COR-L47 (cell line): ENCODE measurements at regions not wholly inside any gene's neighbourhood (a gene's known extent, or its start where the extent isn't known, plus 50 kb on each side); places are given as distances from the start of the nearest gene placed in this dataset.
"Not testable (repeated sequence)": the region's sequence is repeated elsewhere in the genome, so short reads cannot be mapped to it uniquely, and the experiment has no call there.

Experiments used
- DNase-seq: peaks from one replicate; lab custom pipeline; 2025; lab: John Stamatoyannopoulos, UW

DNA sequence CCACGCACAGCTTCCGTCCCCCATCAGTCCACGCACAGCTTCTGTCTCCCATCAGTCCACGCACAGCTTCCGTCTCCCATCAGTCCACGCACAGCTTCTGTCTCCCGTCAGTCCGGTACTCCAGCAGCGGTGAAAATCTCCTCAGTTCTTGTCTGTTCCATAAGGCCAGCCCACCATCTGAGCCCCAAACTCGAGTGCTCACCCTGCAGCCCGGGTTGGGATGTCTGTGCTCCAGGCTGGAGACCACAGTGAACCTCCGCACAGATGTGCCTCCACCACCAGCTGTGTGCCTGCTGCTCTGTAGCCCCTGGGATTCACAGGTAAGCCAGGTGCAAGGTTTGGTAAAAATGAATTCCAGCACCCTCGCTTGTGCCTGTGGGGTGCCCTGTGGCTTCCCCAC, 258.6 kb downstream of the NPHP4 start:
- no peak for DNase-seq

DNA sequence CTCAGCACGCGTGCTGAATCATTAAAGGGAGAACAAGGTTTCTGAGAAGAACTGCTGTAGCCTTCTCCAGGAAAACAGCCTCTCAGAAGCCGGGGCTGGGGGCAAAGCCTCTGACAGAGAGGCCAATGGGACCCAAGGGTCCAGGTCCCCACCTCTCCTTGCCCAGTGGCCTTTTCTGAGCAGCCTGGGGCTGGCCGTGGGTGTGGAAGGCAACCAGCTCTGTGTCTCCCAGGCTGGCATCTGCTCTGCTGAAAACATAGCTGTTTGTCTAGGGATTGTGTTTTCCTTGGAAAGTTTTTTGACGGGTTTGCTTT, 261.2 kb downstream of the NPHP4 start:
- no peak for DNase-seq

DNA sequence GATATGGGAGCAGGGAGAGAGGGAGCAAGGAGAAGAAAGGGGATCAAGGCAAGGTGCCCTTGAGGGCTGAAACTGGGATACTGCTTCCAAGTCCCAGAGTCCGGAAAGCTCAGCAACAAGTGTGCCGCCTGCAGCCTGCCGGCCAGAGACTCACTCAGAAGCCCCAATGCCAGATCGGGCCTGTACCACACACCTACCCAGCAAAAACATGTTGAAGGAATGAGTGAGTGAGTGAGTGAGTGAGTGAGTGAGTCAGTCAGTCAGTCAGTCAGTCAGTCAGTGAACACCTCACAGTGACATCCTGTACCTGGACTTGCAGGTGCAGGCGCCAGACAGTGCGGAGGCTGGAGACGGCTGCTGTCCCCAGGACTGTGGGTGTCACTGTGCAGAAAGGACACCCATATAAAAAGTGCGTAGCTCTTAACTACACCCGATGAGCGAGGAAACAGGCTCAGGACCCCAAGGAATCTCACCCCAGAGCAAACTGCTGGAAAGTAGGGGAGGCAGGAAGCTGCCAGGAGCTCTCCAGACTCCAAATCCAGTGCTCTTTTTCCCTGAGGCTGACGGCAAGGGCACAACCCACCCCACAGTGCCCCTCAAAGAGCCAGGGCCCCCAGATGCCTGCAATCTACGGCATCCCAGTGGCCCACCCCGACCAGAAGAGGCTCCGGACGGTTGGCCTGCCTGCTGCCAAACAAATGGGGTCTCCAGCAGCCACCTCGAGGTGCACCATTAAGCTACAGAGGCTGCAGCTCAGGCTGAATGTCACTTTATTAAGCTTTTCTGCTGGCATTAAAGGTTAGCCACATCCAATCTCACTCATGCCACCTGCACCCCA, 261.7 kb downstream of the NPHP4 start:
- DNase-seq = no peak

DNA sequence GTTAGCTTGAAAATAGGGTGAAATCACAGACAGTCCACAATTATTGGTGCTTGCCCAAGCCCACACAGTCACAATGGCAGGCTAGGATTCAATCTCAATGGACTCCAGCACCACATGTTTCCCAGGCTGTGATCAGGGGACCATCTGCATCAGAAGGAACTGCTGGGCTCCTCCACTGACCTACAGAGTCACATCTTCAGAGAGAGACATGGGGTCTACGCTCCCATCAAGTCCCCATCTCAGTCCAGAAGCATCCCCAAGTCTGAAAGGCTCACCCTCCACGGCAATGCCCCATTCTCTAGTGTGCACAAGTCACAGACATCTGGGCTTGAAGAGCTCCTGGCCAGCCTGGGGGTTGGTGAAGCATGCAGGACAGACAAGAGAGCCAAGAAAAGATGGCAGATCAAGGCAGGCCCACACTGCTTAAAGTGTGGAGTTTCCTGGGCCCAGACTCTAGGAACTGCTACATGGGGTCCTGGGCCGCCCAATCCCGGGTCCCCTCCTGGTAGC, 262.5 kb downstream of the NPHP4 start:
- no peak for DNase-seq

DNA sequence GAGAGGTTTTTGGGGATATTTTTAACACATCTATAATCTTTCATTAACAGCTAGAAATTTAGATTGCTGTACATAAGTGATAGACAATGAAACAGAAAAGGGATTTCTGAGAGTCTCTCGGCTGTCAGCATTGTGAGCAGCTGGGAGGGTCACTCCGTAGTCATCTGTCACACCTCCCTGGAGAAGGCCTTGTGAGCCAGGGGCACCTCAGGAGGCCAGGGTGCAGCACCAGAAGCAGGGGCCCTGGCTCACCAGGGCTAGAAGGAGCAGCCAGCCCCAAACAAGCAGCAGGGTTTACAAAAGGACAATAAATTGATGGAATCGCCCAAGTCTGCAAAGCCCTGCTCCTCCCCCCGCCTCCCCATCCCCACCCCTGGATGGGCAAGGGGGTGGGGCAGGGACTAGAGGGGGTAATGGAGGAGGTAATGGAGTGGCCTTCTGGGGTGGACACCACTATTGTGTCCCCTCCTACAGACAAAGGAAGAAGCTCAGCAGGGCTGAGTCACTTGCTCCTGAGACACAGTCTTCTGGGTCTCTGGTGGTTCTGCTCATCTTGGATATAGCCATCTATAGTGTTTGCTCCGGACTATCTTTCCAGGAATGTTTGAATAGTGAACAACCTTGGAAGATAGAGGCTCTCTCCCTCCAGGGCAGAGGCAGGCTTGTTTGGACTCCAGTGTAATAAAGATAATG, 263.4 kb downstream of the NPHP4 start:
- no peak for DNase-seq

DNA sequence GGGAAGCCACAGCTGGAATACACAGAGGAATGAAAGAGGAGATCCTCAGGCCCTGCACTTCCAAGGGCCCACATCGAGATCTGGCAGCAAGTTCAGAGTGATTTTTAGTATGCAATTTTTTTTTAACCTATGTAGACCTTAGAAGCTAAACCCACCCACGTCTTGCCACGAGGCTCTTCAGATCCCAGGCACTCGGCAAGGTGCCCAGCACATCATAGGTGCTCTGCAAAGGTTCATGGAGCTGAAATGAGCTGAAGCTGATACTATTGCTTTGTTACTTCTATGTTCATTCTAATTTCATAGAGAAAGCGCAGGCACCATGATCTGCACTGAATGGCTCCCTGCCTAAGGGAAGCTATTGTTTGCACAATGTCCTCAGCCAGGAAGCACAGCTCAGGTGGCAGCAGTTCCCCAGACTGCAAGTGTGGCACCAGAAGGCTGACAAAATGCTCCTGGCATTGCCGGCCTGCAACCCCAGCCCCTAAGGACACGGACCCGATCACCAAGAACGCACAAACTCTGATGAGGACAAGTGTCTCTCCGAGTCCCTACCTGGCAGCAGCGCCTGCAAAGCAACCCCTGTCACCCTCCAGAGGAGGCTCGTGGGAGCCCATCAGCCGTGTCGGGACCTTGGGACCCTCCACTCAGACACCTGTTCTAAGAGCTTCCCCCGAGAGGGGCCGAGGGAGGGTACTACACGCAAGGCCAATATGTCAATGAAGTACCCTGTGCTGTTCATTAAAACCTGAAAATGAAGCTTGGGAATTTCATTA, 264.2 kb downstream of the NPHP4 start:
- no peak for DNase-seq

DNA sequence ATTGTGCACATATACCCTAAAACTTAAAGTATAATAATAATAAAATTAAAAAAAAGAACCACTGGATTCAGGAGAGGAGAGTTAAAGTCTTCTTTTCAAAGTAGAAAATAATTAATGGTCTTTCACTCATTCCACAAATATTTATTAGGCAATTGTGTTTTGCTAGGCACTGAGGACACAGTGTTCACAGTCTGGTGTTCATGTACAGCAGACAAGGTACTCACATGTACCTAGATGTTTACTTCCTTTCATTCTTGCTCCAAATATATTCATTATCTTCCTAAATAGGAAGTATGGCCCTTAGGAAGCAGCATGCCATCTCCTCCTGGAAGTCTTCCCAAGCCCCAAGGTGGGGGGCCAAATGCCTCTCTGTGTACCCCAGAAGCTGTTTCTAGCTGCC, 265.0 kb downstream of the NPHP4 start:
- DNase-seq = no peak

DNA sequence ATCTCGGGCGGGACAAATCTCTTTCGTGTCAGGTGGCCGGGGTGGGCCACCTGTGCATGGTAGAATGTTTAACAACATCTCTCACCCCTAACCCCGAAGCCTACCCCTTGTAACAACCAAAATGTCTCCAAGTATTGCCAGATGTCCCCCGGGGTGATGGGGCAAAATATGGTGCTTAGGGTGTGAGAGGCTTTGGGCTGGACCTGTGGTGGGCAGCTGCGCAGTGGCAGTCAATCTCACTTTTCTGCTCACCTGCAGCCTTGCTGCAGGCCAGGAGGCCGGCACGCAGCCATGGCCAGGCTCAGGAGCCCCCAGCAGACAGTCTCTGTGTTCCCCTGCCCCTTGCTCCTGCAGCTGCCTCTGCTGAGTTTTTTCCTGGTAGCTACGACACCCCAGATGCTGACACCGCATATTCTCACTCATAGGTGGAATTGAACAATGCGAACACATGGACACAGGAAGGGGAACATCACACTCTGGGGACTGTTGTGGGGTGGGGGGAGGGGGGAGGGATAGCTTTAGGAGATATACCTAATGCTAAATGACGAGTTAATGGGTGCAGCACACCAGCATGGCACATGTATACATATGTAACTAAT, 265.5 kb downstream of the NPHP4 start:
- not testable (repeated sequence) for DNase-seq

DNA sequence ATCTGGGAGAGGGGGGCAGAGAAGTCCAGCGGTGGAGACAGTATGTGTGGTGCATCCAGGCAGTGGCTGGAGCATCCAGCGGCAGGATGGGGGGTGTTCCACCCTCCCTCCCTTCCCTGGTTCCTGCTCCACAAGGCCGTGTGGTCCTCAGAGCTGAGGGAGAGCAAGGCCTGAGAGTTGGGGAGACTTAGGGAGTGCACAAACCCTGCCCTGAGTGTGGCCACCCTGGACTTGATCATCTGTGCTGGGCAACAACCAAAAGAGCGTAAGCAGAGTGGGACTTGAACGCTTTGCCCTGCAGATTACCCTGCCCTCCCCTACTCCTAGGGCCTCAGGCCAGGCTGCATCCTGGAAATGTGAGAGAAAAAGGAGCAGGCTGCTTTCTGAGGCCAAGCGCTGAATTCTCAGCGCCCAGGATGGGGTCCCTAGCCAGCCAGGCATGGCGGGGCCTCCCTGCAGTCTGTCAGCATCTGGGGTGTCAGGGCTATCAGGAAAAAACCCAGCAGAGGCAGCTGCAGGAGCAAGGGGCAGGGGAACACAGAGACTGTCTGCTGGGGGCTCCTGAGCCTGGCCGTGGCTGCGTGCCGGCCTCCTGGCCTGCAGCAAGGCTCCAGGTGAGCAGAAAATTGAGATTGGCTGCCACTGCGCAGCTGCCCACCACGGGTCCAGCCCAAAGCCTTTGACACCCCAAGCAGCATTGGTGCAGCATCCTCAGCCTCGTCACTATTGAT, 266.2 kb downstream of the NPHP4 start:
- no peak for DNase-seq

DNA sequence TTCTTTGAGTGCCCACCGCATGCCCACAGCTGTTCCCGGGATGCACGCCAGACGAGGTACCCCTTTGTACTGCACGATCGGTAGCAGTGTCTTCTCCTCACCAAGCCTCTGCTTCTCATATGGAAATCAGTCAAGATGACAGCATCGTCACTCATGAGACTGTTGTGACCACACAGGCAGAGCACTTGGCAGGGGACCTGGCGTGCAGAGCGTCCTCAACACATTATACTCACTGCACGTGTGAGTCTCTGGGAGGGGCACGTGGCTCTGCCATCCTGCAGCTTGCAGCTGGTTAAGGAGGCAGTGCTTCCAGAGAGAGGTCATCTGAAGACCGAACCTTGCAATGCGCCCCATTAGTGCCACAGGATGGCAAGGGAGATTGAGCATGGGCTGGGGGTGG, 266.8 kb downstream of the NPHP4 start:
- no peak for DNase-seq

DNA sequence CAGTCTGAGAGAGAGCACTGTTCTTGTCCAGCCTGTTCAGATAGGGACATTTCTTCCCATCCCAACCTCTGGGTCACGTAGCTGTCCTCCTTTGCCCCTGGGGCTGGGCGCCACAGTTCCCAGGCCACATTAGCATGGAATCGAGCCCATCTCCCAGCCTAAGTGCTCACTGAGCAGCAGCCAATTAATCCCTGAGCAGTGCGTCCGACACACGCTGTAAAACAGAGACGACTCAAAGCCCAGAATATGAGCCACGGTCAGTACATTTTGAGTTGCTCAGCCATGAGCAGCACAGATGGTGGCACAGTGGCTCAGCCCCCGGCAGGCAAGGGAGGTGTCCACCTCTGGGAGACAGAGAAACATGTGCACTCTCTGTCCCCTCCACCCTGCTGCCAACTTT, 267.4 kb downstream of the NPHP4 start:
- DNase-seq = no peak

DNA sequence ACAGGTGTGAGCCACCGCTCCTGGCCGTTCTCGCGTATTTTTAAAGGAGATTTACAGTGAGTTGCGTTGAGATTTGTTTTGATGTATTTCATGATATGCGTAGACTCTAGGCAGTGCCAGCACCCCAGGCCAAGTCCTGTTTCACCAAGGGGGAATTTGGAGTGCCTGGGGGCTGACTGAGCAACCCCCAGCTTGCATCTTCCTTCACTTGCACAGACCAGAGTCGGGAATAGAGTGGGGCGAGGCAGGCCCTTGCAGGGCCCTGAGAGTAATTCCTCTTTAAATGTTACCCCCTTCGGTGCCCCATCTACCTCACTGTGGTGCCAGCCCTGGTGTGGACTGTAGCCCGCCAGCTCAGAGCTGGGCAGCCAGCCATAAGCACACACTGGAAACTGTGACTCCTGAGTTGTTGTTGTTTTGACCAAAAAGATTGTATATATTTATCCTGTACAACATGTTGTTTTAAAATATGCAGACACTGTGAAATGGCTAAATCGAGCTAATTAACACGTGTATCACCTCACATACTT, 269.5 kb downstream of the NPHP4 start:
- no peak for DNase-seq

DNA sequence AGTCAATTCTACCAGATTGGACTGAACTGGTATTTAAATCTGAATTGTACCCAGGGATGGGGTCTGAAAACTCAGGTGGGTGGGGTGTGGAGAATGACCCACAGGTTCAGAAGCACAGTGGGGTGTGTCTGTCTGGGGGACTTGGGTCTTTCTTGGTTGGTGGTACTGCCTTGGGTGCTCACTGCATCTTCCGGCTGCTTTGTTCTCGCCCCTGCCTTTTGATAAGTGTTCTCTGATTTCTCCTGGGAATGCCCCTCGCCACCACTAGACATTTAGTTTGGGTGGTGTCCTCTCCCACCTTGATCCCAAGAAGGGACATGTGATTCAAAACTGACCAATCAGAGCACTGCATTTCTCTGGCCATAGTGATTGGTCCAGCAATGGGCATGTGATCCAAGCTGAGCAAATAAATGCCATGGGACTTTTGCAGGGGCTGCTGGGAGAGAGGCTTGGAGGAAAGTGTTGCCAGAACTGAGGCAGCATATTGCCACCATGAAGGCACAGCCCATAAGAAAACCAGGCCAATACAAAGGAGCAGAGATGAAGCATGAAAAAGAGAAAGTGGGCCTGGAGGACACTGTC, 270.5 kb downstream of the NPHP4 start:
- no peak for DNase-seq

DNA sequence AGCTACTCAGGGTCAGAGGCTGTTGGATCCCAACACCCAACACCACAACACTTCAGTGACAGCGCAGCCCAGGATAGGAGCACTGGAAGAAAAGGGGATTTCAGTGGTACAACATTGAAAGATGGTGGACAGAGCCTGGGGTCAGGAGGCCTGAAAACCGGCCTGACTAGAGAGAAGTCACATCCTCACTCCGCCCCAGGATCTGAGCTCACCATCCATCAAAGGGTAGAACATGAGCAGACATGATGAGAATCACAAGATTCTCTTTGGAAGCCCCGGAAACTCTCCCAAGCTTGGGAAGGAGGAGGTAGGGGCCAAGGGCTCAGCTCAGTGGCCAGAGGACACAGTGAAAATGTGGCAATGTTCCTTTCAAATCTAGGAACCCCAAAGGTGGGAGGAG, 271.3 kb downstream of the NPHP4 start:
- DNase-seq = no peak

DNA sequence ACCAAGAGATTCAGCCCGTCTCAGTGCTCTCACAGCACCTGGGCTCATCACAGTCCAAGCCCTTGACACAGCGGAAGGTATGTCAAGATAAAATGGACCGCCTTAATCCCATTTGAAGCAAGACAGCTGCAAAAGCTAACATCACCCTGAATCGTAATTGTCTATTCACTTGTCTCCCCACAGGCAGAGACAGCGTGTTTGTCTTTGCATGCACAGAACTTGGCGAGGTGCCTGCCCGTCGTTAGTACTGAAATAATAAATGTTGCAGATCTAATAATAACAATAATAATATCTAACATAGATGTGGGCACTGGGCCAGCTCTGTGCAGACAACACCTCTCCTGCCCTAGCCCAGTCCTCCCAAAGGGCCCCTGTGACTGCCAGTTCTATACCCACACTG, 271.7 kb downstream of the NPHP4 start:
- DNase-seq = peak; percentile 84

DNA sequence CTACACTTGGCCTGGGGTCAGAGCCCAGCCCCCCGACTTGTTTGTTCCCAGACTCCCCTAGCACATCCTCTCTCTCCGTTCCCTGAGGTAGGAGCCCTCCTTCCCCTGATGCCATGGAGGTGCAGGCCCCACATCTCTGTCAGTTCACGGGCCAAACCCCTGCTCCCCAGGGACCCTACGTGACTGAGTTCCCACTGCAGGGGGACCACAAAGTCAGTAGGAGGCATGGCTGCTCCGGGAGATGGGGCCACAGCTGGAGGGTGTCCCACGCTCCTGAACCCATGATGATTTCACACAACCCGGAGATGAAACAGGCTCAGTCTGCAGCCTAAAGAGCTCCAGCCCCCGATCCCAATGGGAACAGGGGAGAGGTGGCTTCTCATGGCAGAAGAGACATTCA, 272.2 kb downstream of the NPHP4 start:
- DNase-seq = no peak

DNA sequence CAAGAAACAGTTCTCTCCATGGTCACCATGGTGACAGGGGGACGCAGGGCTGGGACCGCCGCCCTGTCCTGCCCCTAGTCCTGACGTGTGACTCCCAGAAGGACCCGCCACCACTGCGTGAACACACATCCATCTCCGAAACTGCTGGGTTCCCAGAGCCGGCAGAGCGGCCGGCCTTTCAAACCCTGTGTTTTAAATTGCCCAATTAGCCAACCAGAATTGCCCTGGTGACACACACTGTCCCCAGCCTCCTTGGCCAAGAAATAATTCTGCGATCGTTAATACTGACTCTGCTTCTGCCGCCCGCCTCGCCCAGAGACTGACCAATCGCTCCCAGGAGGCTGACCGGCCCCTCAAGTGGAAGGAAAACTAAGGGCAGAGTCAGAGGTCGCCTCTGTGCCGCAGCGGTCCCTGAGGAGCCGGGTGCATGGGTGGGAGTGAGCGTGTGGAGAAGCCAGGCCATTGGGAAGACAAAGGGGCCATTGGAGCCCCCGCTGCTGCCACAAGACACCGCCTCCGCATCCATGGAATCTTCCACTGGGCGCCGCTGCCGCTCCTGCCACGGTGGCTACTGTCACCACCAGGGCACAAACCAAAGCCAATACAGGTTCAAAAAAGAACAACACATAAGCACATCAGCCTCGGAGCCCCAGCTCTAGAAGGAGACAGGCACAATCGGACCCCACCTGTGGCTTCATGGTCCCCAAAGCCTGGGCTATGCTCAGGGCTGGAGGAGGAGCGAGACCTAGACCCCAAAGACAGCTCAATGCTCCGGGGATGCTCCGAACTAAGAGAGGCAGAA, 273.2 kb downstream of the NPHP4 start:
- no peak for DNase-seq

DNA sequence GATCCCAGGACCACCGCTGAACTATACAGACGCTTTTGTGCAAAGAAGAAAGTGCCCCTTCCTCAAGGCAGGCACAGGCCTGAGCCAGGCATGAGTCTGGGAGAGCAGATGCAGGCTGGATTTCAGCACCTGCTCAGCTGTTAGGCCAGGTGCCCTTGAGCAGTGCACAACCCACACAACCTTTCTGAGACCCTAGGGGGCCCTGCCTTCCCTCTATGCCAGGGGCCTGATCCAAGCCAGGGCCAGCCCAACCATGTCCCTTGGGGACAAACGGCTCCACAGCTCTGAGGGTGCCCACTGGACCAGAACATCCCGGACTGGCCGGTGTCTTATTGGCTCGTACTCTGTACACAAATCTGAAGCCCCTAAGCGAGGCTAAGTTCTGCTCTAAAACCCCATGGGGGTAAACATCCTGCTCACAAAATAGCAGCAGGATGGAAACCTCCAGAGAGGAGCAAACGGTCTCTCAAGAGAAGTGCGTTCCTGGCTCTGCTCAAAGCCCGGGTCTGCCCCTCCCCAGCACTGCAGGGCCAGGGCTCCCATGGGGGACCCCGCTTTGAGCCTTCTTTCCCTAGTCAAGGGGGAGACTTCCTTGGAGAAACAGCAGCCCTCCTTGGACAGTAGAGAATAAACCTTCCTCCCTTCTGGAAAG, 275.1 kb downstream of the NPHP4 start:
- DNase-seq = no peak

DNA sequence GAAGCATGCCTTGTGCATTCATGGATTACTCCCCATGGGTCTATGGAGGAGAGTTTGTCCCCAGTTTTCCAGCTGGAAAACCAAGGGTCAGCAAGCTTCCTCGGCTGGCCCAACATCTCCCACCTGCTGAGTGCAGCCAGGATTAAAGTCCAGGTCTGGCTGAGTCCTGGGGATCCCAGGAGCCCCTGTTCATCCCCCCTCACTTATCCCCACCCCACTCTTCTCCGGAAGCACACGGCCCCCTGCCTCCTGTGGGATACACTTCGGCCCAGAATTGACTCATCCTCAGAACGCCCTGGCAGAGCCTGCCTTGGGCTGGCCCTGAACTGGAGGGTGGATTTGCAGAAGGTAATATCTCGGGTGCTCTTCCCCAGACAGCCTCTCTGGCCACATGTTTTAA, 276.1 kb downstream of the NPHP4 start:
- DNase-seq = no peak
